ENCODE measurements at regions not wholly inside any gene's neighbourhood (a gene's known extent, or its start where the extent isn't known, plus 50 kb on each side); places are given as distances from the start of the nearest gene placed in this dataset.
"Not testable (repeated sequence)": the region's sequence is repeated elsewhere in the genome, so short reads cannot be mapped to it uniquely, and the experiment has no call there.

- H3K36me3 ChIP-seq (ENCODE audit: low read depth), result no peaks in the 10 kb centered on the region
- H3K9me3 ChIP-seq (ENCODE audit: severe bottlenecking), result no peaks in the 10 kb centered on the region
- ATAC-seq (ENCODE audit: low read depth), result no peak
- no peak overlapping the region for H3K4me3 ChIP-seq (ENCODE audit: severe bottlenecking)
- H3K4me1 ChIP-seq (ENCODE audit: insufficient read depth, poor library complexity, severe bottlenecking), result no peaks in the 10 kb centered on the region
- no peak for DNase-seq (ENCODE audit: low spot score)
- no peaks in the 10 kb centered on the region for H3K27me3 ChIP-seq (ENCODE audit: insufficient read depth, poor library complexity, severe bottlenecking)
- TF ChIP-seq CTCF (IDR thresholded peaks at IDR 0.05; ENCODE audit: poor library complexity, severe bottlenecking), result no peak
- no peak overlapping the region for H3K27ac ChIP-seq (ENCODE audit: poor library complexity, severe bottlenecking)
Measured at GRCh38 chr5:164319161-164319560, 813.7 kb downstream of the MAT2B start.

GRCh38 chr5:164324239-164324638, 818.8 kb downstream of the MAT2B start:
- Histone ChIP-seq H3K27ac (ENCODE audit: poor library complexity, severe bottlenecking) (no peak overlapping the region), H3K36me3 (ENCODE audit: low read depth) (no peaks in the 10 kb centered on the region), H3K4me1 (ENCODE audit: insufficient read depth, poor library complexity, severe bottlenecking) (no peaks in the 10 kb centered on the region), H3K27me3 (ENCODE audit: insufficient read depth, poor library complexity, severe bottlenecking) (no peaks in the 10 kb centered on the region), H3K9me3 (ENCODE audit: severe bottlenecking) (no peaks in the 10 kb centered on the region), H3K4me3 (ENCODE audit: severe bottlenecking) (no peak overlapping the region)
- ATAC-seq (ENCODE audit: low read depth) (no peak), DNase-seq (ENCODE audit: low spot score) (no peak)
- TF ChIP-seq CTCF (IDR thresholded peaks at IDR 0.05; ENCODE audit: poor library complexity, severe bottlenecking), result no peak

GRCh38 chr5:164326219-164326618, 820.8 kb downstream of the MAT2B start:
- Histone ChIP-seq H3K4me1 (ENCODE audit: insufficient read depth, poor library complexity, severe bottlenecking) (no peaks in the 10 kb centered on the region), H3K27me3 (ENCODE audit: insufficient read depth, poor library complexity, severe bottlenecking) (no peaks in the 10 kb centered on the region), H3K36me3 (ENCODE audit: low read depth) (no peaks in the 10 kb centered on the region), H3K4me3 (ENCODE audit: severe bottlenecking) (no peak overlapping the region), H3K9me3 (ENCODE audit: severe bottlenecking) (no peaks in the 10 kb centered on the region), H3K27ac (ENCODE audit: poor library complexity, severe bottlenecking) (no peak overlapping the region)
- DNase-seq (ENCODE audit: low spot score) (no peak), ATAC-seq (ENCODE audit: low read depth) (no peak)
- TF ChIP-seq CTCF (IDR thresholded peaks at IDR 0.05; ENCODE audit: poor library complexity, severe bottlenecking), result peak; percentile 32

- not testable (repeated sequence) for H3K9me3 ChIP-seq (ENCODE audit: severe bottlenecking); H3K27ac ChIP-seq (ENCODE audit: poor library complexity, severe bottlenecking); ATAC-seq (ENCODE audit: low read depth); H3K4me1 ChIP-seq (ENCODE audit: insufficient read depth, poor library complexity, severe bottlenecking); H3K36me3 ChIP-seq (ENCODE audit: low read depth); DNase-seq (ENCODE audit: low spot score); H3K4me3 ChIP-seq (ENCODE audit: severe bottlenecking); H3K27me3 ChIP-seq (ENCODE audit: insufficient read depth, poor library complexity, severe bottlenecking)
Measured at GRCh38 chr5:164327166-164327565, 821.7 kb downstream of the MAT2B start.

- no peak for DNase-seq (ENCODE audit: low spot score)
- H3K36me3 ChIP-seq (ENCODE audit: low read depth), result no peaks in the 10 kb centered on the region
- H3K4me1 ChIP-seq (ENCODE audit: insufficient read depth, poor library complexity, severe bottlenecking), result peaks cover 16% of the 10 kb centered on the region
- H3K4me3 ChIP-seq (ENCODE audit: severe bottlenecking), result no peak overlapping the region
- TF ChIP-seq CTCF (IDR thresholded peaks at IDR 0.05; ENCODE audit: poor library complexity, severe bottlenecking), result no peak
- no peak overlapping the region for H3K27ac ChIP-seq (ENCODE audit: poor library complexity, severe bottlenecking)
- H3K27me3 ChIP-seq (ENCODE audit: insufficient read depth, poor library complexity, severe bottlenecking), result no peaks in the 10 kb centered on the region
- no peak for ATAC-seq (ENCODE audit: low read depth)
- H3K9me3 ChIP-seq (ENCODE audit: severe bottlenecking), result no peaks in the 10 kb centered on the region
Measured at GRCh38 chr5:164332349-164333196, 827.2 kb downstream of the MAT2B start.
